ENCODE measurements at regions not wholly inside any gene's neighbourhood (a gene's known extent, or its start where the extent isn't known, plus 50 kb on each side); places are given as distances from the start of the nearest gene placed in this dataset.
A peak's percentile ranks its signal among the peaks of the same experiment; 100 is the strongest.
"Not testable (repeated sequence)": the region's sequence is repeated elsewhere in the genome, so short reads cannot be mapped to it uniquely, and the experiment has no call there.

DNA sequence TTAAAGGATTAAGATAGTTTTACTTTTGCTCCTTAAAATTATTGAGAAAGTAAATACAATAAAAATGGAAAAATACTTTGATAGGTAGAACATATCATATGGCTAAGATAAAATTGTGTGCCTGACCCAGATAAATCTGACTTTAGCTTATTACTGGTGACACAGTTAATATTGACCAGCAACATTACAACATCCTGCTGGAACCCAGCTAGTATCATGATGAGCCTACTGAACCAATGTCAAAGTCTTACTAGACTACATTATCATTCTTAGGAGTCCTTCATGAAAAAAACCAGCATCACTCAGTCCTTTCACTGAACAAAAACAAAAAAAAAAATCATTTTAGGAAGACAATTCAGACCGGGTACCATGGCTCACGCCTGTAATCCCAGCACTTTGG is 164.8 kb upstream of the CDK1 start:
- DNase-seq: no peak

DNA sequence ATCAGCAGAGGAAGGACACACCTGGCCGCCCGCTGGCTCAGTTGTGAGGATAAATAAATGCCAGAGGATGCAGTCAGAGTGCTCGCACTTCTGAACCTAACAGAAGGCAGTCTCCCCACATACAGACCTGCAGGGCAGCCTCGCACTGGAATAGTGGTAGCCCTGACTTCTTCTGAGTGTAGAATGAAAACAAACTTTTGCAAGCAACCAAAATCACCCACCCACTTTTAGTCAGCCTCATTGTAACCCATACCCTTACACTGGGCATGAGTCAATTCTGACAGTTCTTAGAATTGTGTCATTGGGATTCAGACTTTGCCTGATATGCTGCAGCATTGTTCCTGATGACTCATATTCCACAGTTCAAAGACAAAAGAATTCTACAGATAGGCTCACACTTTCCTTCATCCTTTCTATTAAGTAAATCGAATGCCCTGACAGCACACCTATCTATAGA is 167.0 kb upstream of the CDK1 start:
- DNase-seq: peak in 1 of 2 experiments; percentile 6

DNA sequence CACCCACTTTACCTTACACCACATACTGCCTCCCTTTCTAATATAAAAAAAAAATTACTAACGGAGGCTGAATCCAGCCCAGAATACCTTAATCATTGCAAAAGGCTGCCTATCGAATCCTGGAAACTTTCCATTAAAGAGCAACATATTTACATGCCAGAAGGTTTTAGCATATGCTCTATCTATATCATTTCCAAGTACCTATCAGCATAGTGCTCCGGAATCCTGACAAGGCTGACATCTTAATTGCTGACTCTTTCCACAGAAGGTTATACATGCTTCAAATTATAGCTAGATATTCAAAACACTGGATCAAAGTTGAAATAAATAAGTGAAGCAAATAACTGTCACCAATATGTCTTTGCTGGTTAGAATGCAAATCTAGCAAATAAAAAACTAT is 170.9 kb upstream of the CDK1 start:
- no peak for DNase-seq

DNA sequence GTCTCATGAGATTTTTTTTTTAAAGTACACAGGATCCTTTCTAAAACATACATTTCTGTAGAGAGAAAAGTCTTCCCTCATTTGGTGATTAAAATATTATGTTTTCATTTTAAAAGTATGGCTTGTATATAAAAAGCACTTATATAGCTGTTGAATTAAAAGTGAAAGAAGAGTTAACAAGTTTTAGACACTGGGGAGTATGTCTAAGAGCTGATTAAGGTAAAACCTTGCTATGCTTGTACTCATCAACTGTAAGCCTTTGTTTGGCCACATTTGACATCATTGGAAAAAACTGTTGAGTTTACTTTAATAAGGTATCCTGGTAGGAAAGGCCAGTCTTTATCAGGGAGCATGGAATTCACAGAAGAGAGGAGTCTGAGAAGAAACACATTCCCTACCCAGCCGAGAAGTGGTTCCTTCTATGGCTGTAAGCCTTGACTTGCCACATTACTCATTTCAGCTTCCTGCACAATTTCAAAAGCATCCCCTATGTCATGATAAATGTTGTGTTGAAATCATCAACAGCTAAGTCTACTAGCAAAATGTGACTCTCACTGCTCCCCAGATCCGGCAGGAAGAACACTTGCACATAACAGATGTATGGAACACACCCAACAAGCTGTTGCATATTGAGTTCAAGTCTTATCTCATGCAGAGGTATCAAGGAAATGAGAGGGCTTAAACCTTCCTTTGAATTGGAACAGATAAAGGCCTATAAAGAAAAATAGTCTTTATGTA is 171.8 kb upstream of the CDK1 start:
- peak; percentile 78 to 89 for DNase-seq

DNA sequence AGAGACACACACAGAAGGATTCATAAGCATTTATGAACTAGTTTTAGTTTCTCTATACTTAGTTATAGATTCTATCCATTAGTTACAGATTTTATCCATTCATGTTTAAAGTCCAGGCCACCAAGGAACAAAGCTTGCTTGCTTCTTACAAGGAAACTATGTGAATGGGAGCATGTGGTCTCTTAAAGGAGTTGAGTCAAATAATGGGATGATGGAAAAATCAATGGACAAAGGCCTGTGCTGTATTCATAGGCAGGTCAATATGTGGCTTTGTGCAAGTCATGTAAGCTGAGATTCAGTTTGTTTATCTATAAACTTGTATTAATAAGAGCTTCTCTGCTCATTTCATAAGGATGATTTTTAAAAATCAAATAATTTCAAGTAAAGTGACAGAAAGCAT is 172.8 kb upstream of the CDK1 start:
- no peak for DNase-seq

DNA sequence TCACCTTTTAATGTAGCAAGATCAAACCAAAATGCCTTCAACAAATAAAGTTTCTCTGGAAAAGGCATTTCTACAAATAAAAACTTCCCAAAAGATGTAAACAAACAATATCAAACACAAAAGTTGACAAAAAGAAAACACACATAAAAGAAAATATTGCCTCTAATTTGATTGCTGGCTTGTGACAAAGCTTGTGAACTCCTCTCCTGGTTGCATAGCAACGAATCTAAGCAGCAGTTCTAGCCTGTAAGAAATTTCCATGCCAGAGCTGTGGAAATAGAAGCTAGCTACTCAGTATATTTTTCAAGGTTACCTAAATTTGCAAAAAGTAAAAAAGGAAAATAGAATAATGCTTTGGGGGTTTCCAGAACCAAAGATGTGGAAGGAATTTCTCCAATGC is 173.9 kb upstream of the CDK1 start:
- DNase-seq: no peak

DNA sequence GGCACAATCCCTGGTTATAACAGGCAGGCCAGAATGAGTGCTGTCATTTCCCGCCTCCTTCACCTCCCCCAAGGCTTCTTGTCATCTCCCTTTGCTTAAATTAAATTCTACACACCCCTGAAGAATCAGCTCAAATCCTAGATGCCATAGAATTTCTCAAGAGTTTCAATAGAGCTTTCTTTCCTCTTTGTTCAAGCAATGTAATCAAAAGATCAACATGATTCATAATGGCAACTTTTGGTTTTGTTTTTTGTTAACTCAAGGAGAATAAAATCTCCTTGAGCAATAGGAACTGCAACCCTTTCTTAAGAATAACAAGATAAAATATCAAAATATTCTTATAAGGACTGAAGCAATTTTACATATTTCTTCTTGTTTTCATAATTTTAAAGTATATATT is 180.8 kb upstream of the CDK1 start:
- DNase-seq: no peak

DNA sequence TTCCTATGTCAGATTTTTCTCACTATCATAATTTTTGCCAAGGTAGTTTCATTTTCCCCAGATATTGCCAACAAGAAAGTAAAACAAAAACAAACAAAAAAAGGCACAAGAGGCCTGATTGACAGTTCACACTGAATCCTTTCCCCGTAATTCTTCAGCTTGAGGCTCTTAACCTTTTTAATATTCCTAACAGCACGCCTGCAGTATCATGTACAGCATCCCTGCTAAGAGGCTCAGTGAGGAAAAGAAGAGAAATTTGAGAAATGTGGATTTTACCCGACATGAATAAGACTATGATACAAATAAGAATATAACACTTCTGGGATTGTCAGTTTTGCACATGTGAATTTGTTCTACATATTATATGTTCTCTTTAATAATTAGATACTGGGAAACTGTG is 182.4 kb upstream of the CDK1 start:
- DNase-seq: no peak

DNA sequence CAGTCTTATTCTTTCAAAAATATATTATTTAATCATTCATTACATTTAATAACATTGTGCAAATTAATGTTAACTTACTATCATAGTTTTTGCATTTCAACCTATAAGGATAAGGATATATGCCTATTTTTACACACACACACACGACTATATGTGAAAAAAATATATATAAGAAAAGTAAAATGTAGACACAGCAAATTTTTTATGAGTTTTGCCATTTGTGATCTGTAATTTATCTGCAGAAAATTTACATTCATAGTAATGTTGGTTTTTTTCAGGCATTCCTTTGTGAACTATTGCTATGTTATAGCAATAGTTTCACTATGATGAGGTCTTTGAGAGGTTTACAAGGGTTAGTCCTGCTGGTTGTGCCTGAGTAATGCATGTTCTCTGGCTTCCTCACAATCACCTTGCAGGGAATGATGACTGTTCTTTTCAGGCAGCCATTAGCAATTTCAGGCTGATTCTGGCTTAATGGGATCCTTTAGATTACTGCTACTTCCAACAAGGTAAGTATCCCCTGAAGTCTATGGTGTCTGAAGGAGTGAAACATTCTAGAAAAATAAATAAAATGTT is 183.7 kb upstream of the CDK1 start:
- peak in 1 of 2 experiments; percentile 24 for DNase-seq

DNA sequence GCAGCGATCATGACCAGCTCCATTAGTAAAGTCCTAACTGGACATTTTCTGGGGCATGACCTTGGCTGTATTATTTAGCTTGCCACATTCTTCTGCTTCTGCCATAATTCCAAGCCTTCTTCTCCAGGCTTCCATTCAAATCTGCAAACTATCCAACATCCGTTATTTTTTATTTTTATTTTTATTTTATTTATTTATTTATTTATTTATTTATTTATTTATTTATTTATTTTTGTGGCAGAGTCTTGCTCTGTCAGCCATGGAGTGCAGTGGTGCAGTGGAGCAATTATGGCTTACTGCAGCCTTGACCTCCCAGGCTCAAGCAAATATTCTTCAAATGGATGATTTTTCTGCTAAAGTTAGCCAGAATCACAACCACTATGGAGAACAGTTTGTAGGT is 187.2 kb upstream of the CDK1 start:
- no peak for DNase-seq

DNA sequence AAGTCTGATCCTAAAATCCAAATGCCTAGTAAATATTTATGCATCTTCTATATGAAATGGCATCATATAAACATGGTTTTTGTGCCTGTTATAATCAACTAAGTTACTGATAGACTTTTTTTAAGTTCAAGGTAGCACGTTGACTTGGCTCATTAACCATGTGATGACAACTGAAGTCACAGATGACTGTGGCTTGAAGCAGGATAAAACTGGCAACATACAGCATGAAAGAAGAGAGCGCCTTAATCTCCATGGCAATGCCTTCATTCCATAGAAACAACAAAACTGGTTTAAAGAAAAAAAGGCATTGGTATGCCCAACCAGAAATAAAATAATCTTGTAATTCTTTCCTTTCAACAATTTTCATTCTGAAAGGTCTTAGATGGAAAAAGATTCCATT is 188.9 kb upstream of the CDK1 start:
- DNase-seq: no peak

DNA sequence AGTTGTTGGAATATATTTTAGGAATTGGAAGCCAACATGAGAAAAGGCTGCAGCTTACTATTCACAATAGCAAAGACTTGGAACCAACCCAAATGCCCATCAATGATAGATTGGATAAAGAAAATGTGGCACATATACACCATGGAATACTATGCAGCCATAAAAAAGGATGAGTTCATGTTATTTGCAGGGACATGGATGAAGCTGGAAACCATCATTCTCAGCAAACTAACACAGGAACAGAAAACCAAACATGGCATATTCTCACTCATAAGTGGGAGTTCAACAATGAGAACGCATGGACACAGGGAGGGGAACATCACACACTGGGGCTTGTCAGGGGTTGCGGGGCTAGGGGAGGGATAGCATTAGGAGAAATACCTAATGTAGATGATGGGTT is 192.1 kb upstream of the ANK3 start:
- DNase-seq: not testable (repeated sequence)

DNA sequence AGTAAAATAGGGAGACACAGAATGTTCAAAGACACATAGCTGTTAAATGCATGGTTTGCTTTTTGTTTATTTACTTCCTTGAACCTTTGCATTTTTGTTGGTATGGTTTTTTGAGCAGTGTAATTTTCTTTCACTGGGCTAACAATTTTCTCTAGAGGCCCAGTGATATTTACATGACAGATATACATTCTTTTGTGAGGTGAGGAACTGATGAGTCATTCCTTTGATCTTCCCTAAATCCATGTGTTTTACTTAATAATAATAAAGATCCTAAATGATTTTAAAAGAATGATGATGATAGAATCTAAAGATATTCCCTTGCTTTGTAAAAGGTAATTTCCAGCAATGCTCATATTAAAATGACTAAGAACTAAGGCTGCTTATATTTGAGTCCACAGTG is 188.5 kb upstream of the ANK3 start:
- DNase-seq: no peak

DNA sequence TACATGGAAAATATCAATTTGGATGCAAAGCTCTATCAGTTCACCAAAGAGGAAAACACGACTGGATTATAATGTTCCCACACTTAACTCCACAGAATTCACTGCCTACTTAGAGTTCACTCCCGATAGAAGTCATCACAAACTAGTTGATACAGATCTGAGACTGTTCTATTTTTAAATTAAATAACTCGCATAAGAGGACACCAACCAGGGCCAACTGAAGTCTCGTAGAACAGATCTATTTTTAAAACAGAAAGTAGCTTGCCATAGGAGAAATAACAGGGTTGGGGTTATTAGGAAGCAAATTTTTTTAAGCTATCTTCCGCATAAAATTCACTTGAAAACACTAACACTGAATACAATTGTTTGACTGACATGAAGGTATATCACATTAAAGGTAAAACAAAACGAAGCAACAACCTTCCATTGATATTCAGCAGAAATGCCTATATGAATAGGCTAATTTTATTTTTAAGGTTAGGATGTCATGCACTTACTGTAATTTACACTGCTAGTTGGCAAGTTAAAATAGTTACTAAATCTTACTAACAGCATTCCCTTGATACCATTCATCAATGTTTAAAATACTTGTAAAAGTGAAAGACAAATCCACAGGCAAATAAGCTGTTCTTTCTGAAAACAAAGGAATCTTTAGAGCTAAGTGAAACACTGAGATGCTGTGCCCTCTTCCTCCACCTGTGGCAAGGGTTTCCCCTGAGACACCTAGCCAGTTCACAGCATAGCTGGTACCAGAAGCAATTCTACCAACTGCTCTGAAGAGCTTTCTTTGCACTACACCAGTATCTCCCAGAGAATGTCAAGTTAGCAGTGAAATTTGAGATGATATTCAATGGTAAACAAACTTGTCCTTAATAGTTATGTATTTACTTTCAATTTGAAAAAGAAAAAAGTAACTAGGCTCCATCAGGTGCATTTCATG is 186.7 kb upstream of the ANK3 start:
- no peak for DNase-seq

DNA sequence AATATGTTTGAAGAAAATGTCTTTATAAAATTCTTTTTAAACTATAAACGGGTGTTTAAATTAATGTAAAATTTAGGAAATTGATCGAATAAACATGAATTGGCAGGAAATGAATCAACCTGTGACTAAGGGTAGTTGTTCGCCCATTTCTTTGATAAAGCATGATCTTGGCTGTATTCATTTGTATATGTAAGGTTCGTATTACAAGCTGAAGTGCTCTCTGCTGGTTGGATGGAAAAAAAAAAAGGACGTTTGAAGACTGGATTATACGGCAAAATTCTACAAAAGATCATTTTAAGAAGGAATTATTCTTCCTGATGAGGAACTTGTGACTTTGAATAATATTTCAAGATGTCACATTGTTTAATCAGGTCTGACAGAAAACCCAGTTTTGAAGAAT is 185.4 kb upstream of the ANK3 start:
- no peak for DNase-seq

DNA sequence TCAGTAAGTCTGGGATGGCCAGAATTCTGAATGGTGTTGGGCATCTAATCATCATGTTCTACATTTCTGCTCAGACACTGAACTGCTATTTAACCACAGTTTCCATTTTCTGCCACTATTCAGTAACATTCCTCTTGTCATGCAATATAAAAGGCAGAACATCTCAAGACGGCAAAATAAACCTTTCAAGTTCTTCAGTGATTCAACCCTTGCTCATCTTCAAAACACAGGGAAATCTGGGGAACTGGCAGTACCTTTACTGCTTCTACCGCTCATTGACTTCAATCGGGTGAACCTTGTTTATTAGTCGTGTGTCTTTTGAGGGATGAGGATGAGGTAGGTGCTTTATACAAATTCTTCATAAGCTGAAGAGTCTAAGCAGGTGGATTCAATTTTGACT is 184.7 kb upstream of the ANK3 start:
- no peak for DNase-seq

DNA sequence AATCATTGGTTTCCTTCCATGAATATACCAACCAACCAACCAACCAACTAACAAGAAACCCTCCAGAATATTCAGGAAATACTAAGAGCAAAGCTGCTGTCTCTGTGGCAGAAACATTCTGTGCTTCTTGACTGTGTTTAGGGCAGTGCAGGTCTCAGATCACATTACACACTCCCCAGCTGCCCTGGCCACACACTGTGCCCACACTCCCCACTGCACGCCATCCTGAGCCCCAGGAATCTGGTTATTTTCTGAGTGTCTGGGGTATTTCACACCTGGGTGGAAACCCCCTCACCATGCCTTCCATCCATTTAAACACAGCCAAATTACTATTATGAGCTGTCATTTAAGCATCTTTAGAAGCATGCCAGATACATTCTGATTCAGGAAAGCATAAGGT is 183.7 kb upstream of the ANK3 start:
- DNase-seq: no peak

DNA sequence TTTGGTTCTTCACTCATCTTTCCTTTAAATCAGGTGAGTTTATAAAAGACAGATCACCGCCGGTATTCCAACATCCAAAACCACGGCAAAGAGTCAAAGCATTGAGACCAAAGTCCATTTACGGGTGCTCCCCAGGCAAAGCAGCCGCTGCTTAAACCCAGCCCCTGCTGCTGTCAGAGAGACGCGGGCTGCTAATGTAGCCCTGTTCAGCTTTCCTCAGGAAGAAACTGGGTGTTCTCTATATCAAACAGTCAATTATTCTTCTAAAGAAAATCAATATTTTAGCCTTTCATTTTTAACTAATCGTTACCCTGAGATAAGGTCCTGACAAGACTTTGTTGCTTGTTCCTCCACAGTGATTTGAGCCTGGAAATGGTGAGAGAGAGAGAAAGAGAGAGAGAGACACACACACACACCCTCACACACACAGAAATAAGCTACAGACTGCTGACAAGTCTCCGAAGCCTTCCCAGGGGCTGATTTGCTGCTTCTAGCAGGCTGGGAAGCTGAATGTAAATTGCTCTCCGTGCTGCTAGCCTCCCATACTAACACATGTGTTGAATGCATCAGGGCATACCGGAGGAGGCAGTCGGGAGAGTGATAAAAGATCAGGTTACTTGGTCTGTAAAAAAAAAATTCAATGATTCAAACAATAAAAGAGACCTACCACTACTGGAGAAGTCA is 183.0 kb upstream of the ANK3 start:
- DNase-seq: no peak

DNA sequence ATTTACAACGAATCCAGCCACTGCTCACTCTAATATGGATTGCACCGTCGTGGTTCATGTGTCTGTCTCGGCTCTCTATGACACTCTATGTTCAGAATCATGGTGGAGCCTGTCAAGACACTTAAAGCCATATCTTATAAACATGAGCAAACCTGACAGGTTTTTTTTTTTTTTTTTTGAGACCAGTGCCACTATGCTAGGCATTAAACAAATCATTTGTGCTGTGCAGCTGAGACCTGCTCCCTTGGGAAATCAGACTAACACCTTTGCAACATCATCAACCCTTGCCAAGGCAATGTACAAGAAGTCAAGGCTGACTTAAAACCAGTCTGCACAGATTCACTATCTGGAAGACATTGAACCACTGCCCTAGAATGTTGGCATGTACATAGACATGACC is 181.2 kb upstream of the ANK3 start:
- DNase-seq: no peak

DNA sequence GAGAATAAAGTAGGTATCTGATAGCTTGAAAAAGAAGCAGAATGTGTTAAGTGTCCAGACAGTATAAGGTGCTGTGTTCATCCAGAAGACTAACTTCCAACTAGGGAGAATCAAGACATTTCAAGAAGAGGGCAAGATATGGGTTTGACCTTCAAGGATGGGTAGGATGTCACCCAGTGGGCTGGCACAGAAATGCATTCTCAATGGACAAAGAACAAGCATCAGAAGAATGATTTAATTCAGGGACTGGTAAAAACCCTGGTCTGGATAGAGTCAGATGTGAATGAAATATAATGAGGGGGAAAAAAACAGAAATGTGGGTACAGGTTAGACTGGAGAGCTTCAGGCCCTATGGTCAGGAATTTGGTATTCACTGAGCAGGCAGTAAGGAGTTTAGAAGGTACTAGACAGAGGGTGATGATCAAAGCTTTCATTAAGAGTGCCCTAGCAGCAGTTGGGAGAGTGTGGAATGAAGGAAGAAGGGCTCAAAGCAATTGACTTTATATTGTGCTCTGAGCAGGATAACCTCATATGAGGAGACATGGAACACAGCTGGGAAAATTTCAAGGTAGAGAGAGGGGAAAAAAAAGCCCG is 180.7 kb upstream of the ANK3 start:
- DNase-seq: no peak

DNA sequence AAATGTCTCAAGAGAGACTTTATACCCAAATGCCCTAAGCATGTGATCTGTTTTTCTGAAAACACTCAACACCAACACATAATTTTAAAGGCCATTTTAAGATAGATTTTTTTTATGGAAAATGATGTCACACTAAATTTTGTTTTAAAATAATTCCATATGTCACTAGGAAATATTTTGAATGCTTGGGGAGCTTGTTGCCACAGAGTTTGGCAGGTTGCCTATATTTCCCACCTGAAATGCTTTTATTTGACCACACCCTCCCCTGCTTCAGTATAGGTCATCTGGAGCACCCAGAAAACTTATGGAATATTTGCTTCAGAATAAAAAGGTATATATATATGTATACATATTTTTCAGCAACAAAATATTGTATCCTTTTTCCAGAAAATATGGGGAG is 180.0 kb upstream of the ANK3 start:
- no peak for DNase-seq

DNA sequence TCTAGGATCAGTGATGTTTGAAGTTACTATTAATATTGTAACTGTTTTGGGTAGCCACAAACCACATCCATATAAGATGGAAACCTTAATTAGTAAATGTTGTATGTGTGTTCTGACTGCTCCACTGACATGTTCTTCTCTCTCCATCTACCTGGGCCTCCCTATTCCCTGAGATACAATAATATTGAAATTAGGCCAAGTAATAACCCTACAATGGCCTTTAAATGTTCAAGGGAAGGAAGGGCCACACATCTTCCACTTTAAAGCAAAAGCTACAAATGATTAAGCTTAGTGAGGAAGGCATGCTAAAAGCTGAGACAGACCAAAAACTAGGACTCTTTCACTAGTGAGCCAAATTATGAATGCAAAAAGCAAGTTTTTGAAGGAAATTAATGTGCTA is 176.4 kb upstream of the ANK3 start:
- no peak for DNase-seq

DNA sequence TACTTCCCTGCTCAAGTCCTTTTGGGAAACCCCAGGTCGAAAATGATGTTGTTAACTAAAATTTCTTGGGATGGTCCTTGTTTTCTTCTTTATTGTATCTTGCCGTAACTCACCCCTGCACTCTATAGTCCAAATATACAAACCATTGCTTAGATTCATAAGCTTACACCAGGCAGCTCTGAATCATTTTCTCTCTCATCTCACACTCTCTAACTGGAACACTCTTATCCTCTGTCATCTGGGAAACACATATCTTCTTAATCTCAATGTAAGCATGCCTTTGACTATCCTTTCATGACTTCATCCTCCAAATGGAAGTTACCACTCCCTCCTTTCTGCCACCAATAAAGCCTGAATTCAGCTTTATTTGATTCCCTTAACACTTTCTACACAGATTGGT is 175.8 kb upstream of the ANK3 start:
- no peak for DNase-seq

Data from Kasumi-1 (cell line).